SK-N-SH treated with all-trans-retinoic acid at 6 μM for 48 hours (cell line): ENCODE measurements at regions not wholly inside any gene's neighbourhood (a gene's known extent, or its start where the extent isn't known, plus 50 kb on each side); places are given as distances from the start of the nearest gene placed in this dataset.

ENCODE experiments used
- ATAC-seq: fragments of 200-7000 bp; cut with Tn5 transposase; 3 replicates; pipeline ENCODE4 v1.9.1; 2020; ENCODE audit warnings: mild to moderate bottlenecking, moderate library complexity
- ARNTL ChIP-seq: fragments of 450-650 bp; formaldehyde crosslinking; IDR thresholded peaks from 2 replicates; pipeline ENCODE4 v1.5.0; 2020; ENCODE audit warnings: low read depth, mild to moderate bottlenecking, moderate library complexity, borderline replicate concordance
- BACH2 ChIP-seq: fragments of 250-450 bp; sonication (Bioruptor Pico); IDR thresholded peaks from 2 replicates; pipeline ENCODE4 v1.9.0; 2021; ENCODE audit warnings: mild to moderate bottlenecking, borderline replicate concordance
- CSDC2 ChIP-seq: fragments of 250-450 bp; sonication (Bioruptor Pico); IDR thresholded peaks from 2 replicates; pipeline ENCODE4 v1.5.0; 2020; ENCODE audit warnings: mild to moderate bottlenecking, moderate library complexity
- ESRRG ChIP-seq: fragments of 250-450 bp; sonication (Bioruptor Pico); IDR thresholded peaks from 2 replicates; pipeline ENCODE4 v1.6.1; 2021; ENCODE audit warnings: mild to moderate bottlenecking
- GLIS3 ChIP-seq: fragments of 250-450 bp; sonication (Bioruptor Pico); IDR thresholded peaks from 2 replicates; pipeline ENCODE4 v1.5.0; 2020; ENCODE audit warnings: mild to moderate bottlenecking, moderate library complexity
- ISL1 ChIP-seq: fragments of 250-450 bp; sonication (Bioruptor Pico); IDR thresholded peaks from 2 replicates; pipeline ENCODE4 v2.1.2; 2022; ENCODE audit warnings: mild to moderate bottlenecking, moderate library complexity
- OSR1 ChIP-seq: fragments of 250-450 bp; sonication (Bioruptor Pico); IDR thresholded peaks from 2 replicates; pipeline ENCODE4 v1.8.0; 2022; ENCODE audit warnings: moderate library complexity, mild to moderate bottlenecking, inconsistent platforms
- PPARA ChIP-seq: fragments of 250-450 bp; sonication (Bioruptor Pico); IDR thresholded peaks from 2 replicates; pipeline ENCODE4 v1.5.0; 2020; ENCODE audit warnings: mild to moderate bottlenecking, borderline replicate concordance
- RARB ChIP-seq: fragments of 250-450 bp; sonication (Bioruptor Pico); IDR thresholded peaks from 2 replicates; pipeline ENCODE4 v1.8.0; 2021; ENCODE audit warnings: mild to moderate bottlenecking, moderate library complexity
- SNAI2 ChIP-seq: fragments of 250-450 bp; sonication (Bioruptor Pico); IDR thresholded peaks from 2 replicates; pipeline ENCODE4 v1.5.0; 2020; ENCODE audit warnings: mild to moderate bottlenecking, moderate library complexity
- TCF4 ChIP-seq: fragments of 250-450 bp; sonication (Bioruptor Pico); IDR thresholded peaks from 2 replicates; pipeline ENCODE4 v1.8.0; 2021; ENCODE audit warnings: mild to moderate bottlenecking, moderate library complexity, borderline replicate concordance
- TOX ChIP-seq: fragments of 250-450 bp; sonication (Bioruptor Pico); IDR thresholded peaks from 2 replicates; pipeline ENCODE4 v1.8.0; 2021; ENCODE audit warnings: mild to moderate bottlenecking, moderate library complexity, borderline replicate concordance
- ZC3H10 ChIP-seq: fragments of 250-450 bp; sonication (Bioruptor Pico); IDR thresholded peaks from 2 replicates; pipeline ENCODE4 v1.5.1; 2021; ENCODE audit warnings: mild to moderate bottlenecking, moderate library complexity
- ZFP3 ChIP-seq: fragments of 250-450 bp; sonication (Bioruptor Pico); IDR thresholded peaks from 2 replicates; pipeline ENCODE4 v1.5.0; 2020; ENCODE audit warnings: mild to moderate bottlenecking, moderate library complexity
- ZFP30 ChIP-seq: fragments of 450-650 bp; formaldehyde crosslinking; IDR thresholded peaks from 2 replicates; pipeline ENCODE4 v1.5.0; 2022; ENCODE audit warnings: mild to moderate bottlenecking, moderate library complexity
- ZNF565 ChIP-seq: fragments of 450-650 bp; formaldehyde crosslinking; conservative IDR thresholded peaks from 2 replicates; pipeline ENCODE4 v1.5.0; 2020; ENCODE audit warnings: low read depth, mild to moderate bottlenecking, moderate library complexity
- ZNF70 ChIP-seq: fragments of 450-650 bp; formaldehyde crosslinking; IDR thresholded peaks from 2 replicates; pipeline ENCODE4 v1.5.0; 2020; ENCODE audit warnings: mild to moderate bottlenecking, moderate library complexity
- ZNF8 ChIP-seq: fragments of 450-650 bp; formaldehyde crosslinking; IDR thresholded peaks from 2 replicates; pipeline ENCODE4 v1.5.0; 2020; ENCODE audit warnings: mild to moderate bottlenecking, moderate library complexity
- TF ChIP-seq, protein P1 (sequence below): fragments of 250-450 bp; sonication (Bioruptor Pico); IDR thresholded peaks from 2 replicates; pipeline ENCODE4 v1.8.0; 2020; ENCODE audit warnings: mild to moderate bottlenecking, moderate library complexity, borderline replicate concordance
- TF ChIP-seq, protein P2 (sequence below): fragments of 250-450 bp; sonication (Bioruptor Pico); IDR thresholded peaks from 2 replicates; pipeline ENCODE4 v1.8.0; 2021; ENCODE audit warnings: low read depth, mild to moderate bottlenecking, moderate library complexity, borderline replicate concordance
- TF ChIP-seq, protein P3 (sequence below): fragments of 250-450 bp; sonication (Bioruptor Pico); IDR thresholded peaks from 2 replicates; pipeline ENCODE4 v1.5.0; 2020; ENCODE audit warnings: mild to moderate bottlenecking, moderate library complexity
- TF ChIP-seq, protein P4 (sequence below): fragments of 250-450 bp; sonication (Bioruptor Pico); IDR thresholded peaks from 2 replicates; pipeline ENCODE4 v1.5.1; 2020; ENCODE audit warnings: low read depth, mild to moderate bottlenecking, moderate library complexity
- TF ChIP-seq, protein P5 (sequence below): fragments of 250-450 bp; sonication (Bioruptor Pico); IDR thresholded peaks from 2 replicates; pipeline ENCODE4 v1.5.1; 2021; ENCODE audit warnings: mild to moderate bottlenecking, moderate library complexity

DNA sequence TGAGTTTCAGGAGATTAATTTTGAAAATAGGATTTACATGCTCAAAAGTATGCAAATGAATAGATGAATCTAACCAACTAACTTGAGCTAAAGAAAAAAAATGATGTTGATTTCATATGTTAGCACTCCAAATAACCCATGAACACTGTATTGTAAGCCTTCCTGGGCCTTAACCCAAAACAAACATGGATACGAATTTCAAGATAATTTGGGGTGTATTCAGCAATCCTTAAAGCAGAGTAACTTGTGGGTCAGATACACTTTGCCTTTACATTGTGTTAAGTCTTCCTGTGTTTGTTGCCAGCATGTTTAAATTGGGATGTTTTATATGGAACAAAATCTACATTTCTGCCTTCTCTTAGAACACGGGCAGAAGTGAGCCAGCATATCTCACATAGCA lies 124.2 kb upstream of the WDR11 start:
- ATAC-seq = no peak
- TF ChIP-seq ZNF565 (CRISPR knock-in tag) (no peak), TOX (CRISPR knock-in tag) (no peak), ZC3H10 (CRISPR knock-in tag) (no peak), OSR1 (CRISPR knock-in tag) (no peak)
- TF ChIP-seq, all 23 proteins: peak for 0

DNA sequence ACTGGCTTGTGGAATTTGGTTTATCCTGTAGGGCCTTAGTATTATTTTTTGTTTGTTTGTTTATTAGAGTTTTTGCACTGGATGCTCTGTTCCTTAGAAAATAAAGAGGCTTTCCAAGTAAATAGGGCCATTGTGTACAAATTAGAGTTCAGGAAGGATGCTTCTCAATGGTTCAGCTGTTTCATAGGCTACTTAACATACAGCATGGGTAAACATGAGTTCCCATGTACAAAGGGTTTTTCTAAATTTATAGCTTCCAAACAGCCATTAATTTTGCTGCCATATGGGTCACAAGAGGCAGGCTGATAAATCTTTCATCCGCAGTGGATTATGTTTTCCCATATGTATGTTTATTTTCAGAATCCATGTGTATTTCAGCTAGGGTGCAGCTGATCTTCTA lies 121.6 kb upstream of the WDR11 start:
- ATAC-seq = no peak
- no peak for TF ChIP-seq TOX (CRISPR knock-in tag)
- TF ChIP-seq ZFP3 = no peak
- no peak for TF ChIP-seq CSDC2 (CRISPR knock-in tag)
- no peak for TF ChIP-seq BACH2 (CRISPR knock-in tag)
- no peak for TF ChIP-seq TCF4 (CRISPR knock-in tag)
- no peak for TF ChIP-seq ESRRG (CRISPR knock-in tag)
- TF ChIP-seq, protein P1, sequence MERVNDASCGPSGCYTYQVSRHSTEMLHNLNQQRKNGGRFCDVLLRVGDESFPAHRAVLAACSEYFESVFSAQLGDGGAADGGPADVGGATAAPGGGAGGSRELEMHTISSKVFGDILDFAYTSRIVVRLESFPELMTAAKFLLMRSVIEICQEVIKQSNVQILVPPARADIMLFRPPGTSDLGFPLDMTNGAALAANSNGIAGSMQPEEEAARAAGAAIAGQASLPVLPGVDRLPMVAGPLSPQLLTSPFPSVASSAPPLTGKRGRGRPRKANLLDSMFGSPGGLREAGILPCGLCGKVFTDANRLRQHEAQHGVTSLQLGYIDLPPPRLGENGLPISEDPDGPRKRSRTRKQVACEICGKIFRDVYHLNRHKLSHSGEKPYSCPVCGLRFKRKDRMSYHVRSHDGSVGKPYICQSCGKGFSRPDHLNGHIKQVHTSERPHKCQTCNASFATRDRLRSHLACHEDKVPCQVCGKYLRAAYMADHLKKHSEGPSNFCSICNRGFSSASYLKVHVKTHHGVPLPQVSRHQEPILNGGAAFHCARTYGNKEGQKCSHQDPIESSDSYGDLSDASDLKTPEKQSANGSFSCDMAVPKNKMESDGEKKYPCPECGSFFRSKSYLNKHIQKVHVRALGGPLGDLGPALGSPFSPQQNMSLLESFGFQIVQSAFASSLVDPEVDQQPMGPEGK (CRISPR knock-in tag) = no peak
- TF ChIP-seq ZFP30 = no peak
- no peak for TF ChIP-seq ZNF565 (CRISPR knock-in tag)
- no peak for TF ChIP-seq SNAI2 (CRISPR knock-in tag)
- TF ChIP-seq ISL1 = no peak
- TF ChIP-seq, protein P2, sequence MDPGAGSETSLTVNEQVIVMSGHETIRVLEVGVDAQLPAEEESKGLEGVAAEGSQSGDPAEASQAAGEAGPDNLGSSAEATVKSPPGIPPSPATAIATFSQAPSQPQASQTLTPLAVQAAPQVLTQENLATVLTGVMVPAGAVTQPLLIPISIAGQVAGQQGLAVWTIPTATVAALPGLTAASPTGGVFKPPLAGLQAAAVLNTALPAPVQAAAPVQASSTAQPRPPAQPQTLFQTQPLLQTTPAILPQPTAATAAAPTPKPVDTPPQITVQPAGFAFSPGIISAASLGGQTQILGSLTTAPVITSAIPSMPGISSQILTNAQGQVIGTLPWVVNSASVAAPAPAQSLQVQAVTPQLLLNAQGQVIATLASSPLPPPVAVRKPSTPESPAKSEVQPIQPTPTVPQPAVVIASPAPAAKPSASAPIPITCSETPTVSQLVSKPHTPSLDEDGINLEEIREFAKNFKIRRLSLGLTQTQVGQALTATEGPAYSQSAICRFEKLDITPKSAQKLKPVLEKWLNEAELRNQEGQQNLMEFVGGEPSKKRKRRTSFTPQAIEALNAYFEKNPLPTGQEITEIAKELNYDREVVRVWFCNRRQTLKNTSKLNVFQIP (CRISPR knock-in tag) = no peak
- no peak for TF ChIP-seq PPARA (CRISPR knock-in tag)
- no peak for TF ChIP-seq ARNTL (CRISPR knock-in tag)
- TF ChIP-seq GLIS3 (CRISPR knock-in tag) = no peak
- no peak for TF ChIP-seq RARB (CRISPR knock-in tag)
- TF ChIP-seq, all 23 proteins: peak for 0

DNA sequence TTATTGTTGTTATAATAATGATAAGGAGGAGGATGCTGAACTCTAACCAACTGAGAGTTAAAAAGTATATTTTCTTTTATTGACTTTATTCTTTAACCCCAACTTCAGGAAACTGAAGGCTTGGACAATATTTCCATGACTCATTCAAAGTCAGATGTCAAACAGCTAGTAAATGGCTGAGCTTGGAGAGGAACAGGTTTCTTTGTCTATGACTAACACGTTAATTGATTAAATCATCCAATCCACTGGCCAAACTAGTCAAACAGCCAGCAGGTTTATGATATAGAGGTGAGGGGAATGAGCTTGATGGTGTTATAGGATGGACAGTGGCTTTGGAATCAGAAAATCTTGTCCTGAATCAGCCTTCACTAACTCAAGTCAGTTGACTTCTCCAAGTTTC lies 119.1 kb upstream of the WDR11 start:
- TF ChIP-seq SNAI2 (CRISPR knock-in tag) (no peak), ZFP3 (no peak), BACH2 (CRISPR knock-in tag) (no peak), ZC3H10 (CRISPR knock-in tag) (no peak), ZNF565 (CRISPR knock-in tag) (no peak), RARB (CRISPR knock-in tag) (no peak), ZNF70 (no peak), TCF4 (CRISPR knock-in tag) (no peak), ARNTL (CRISPR knock-in tag) (no peak), ZNF8 (CRISPR knock-in tag) (no peak), ESRRG (CRISPR knock-in tag) (no peak)
- TF ChIP-seq, protein P3, sequence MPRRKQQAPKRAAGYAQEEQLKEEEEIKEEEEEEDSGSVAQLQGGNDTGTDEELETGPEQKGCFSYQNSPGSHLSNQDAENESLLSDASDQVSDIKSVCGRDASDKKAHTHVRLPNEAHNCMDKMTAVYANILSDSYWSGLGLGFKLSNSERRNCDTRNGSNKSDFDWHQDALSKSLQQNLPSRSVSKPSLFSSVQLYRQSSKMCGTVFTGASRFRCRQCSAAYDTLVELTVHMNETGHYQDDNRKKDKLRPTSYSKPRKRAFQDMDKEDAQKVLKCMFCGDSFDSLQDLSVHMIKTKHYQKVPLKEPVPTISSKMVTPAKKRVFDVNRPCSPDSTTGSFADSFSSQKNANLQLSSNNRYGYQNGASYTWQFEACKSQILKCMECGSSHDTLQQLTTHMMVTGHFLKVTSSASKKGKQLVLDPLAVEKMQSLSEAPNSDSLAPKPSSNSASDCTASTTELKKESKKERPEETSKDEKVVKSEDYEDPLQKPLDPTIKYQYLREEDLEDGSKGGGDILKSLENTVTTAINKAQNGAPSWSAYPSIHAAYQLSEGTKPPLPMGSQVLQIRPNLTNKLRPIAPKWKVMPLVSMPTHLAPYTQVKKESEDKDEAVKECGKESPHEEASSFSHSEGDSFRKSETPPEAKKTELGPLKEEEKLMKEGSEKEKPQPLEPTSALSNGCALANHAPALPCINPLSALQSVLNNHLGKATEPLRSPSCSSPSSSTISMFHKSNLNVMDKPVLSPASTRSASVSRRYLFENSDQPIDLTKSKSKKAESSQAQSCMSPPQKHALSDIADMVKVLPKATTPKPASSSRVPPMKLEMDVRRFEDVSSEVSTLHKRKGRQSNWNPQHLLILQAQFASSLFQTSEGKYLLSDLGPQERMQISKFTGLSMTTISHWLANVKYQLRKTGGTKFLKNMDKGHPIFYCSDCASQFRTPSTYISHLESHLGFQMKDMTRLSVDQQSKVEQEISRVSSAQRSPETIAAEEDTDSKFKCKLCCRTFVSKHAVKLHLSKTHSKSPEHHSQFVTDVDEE (CRISPR knock-in tag) = no peak
- TF ChIP-seq, protein P4, sequence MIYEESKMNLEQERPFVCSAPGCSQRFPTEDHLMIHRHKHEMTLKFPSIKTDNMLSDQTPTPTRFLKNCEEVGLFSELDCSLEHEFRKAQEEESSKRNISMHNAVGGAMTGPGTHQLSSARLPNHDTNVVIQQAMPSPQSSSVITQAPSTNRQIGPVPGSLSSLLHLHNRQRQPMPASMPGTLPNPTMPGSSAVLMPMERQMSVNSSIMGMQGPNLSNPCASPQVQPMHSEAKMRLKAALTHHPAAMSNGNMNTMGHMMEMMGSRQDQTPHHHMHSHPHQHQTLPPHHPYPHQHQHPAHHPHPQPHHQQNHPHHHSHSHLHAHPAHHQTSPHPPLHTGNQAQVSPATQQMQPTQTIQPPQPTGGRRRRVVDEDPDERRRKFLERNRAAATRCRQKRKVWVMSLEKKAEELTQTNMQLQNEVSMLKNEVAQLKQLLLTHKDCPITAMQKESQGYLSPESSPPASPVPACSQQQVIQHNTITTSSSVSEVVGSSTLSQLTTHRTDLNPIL (CRISPR knock-in tag) = no peak
- TF ChIP-seq, protein P1 (CRISPR knock-in tag) = no peak
- TF ChIP-seq, protein P5, sequence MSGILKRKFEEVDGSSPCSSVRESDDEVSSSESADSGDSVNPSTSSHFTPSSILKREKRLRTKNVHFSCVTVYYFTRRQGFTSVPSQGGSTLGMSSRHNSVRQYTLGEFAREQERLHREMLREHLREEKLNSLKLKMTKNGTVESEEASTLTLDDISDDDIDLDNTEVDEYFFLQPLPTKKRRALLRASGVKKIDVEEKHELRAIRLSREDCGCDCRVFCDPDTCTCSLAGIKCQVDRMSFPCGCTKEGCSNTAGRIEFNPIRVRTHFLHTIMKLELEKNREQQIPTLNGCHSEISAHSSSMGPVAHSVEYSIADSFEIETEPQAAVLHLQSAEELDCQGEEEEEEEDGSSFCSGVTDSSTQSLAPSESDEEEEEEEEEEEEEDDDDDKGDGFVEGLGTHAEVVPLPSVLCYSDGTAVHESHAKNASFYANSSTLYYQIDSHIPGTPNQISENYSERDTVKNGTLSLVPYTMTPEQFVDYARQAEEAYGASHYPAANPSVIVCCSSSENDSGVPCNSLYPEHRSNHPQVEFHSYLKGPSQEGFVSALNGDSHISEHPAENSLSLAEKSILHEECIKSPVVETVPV (CRISPR knock-in tag) = no peak
- ATAC-seq = no peak
